IMR-90 (cell line): ENCODE measurements at regions not wholly inside any gene's neighbourhood (a gene's known extent, or its start where the extent isn't known, plus 50 kb on each side); places are given as distances from the start of the nearest gene placed in this dataset.

Source experiments
- ATAC-seq: fragments of 200-7000 bp; cut with Tn5 transposase; 2 replicates; pipeline ENCODE4 v1.9.1; 2020; ENCODE audit warnings: low read depth, mild to moderate bottlenecking, moderate library complexity
- BruUV-seq: library from RNA; stranded (reverse); fragments of 400-500 nt; replicated peaks from 2 replicates; lab custom pipeline; 2021; lab: Mats Ljungman, UMichigan
- CTCF ChIA-PET: fragments of 300-600 bp; formaldehyde crosslinking; extraction: SDS; loops from one replicate; lab custom pipeline; 2021; ENCODE audit warnings: antibody characterized with exemption; lab: Yijun Ruan, JAX
- POLR2A ChIA-PET: fragments of 300-600 bp; sonication (Branson Sonifier 250); formaldehyde crosslinking; loops from one replicate; lab custom pipeline; 2022; ENCODE audit warnings: antibody characterized with exemption; ENCODE audit not compliant: unreplicated experiment; lab: Charles Lee
- DNase-seq: peaks from one replicate; pipeline ENCODE4 v3.0.0; 2013
- H2AFZ ChIP-seq: replicated peaks from 2 replicates; pipeline ENCODE3; 2013; ENCODE audit warnings: low read length, mild to moderate bottlenecking; ENCODE audit not compliant: poor library complexity
- H2AK5ac ChIP-seq: 2 replicates; pipeline ENCODE4 v1.6.1; 2013; ENCODE audit warnings: low read depth, low read length, inconsistent platforms
- H2AK9ac ChIP-seq: replicated peaks from 2 replicates; pipeline ENCODE3; 2013; ENCODE audit warnings: mild to moderate bottlenecking, low read depth, low read length, moderate library complexity; ENCODE audit not compliant: poor library complexity
- H2BK120ac ChIP-seq: 2 replicates; pipeline ENCODE4 v1.6.1; 2013; ENCODE audit warnings: low read depth, low read length, inconsistent platforms
- H2BK15ac ChIP-seq: 3 replicates; pipeline ENCODE4 v1.6.1; 2013; ENCODE audit warnings: low read depth, low read length, inconsistent platforms
- H2BK20ac ChIP-seq: 2 replicates; pipeline ENCODE4 v1.6.1; 2013; ENCODE audit warnings: low read depth, mild to moderate bottlenecking, inconsistent platforms, low read length, moderate library complexity
- H2BK5ac ChIP-seq: 2 replicates; pipeline ENCODE4 v1.6.1; 2013; ENCODE audit warnings: mild to moderate bottlenecking, low read depth, low read length, inconsistent platforms; ENCODE audit not compliant: poor library complexity, severe bottlenecking
- H3K14ac ChIP-seq: replicated peaks from 2 replicates; pipeline ENCODE4 v1.6.1; 2013; ENCODE audit warnings: low read depth, low read length, inconsistent platforms
- H3K18ac ChIP-seq: 2 replicates; pipeline ENCODE4 v1.6.1; 2013; ENCODE audit warnings: low read depth, low read length, control low read depth
- H3K23ac ChIP-seq: 2 replicates; pipeline ENCODE4 v1.6.1; 2013; ENCODE audit warnings: low read depth, low read length, inconsistent platforms
- H3K27ac ChIP-seq: 2 replicates; pipeline ENCODE4 v1.5.1; 2013; ENCODE audit warnings: mild to moderate bottlenecking, control low read depth, low read length; ENCODE audit not compliant: insufficient read depth
- H3K27me3 ChIP-seq: 2 replicates; pipeline ENCODE4 v1.6.1; 2013; ENCODE audit warnings: low read length; ENCODE audit not compliant: control insufficient read depth, insufficient read depth
- H3K36me3 ChIP-seq: 2 replicates; pipeline ENCODE4 v1.6.1; 2013; ENCODE audit warnings: low read length, mixed read lengths; ENCODE audit not compliant: control insufficient read depth, insufficient read depth
- H3K4ac ChIP-seq: 2 replicates; pipeline ENCODE4 v1.6.1; 2013; ENCODE audit warnings: low read depth, low read length, inconsistent platforms
- H3K4me1 ChIP-seq: 2 replicates; pipeline ENCODE4 v1.6.1; 2013; ENCODE audit warnings: low read length, mixed read lengths; ENCODE audit not compliant: control insufficient read depth, insufficient read depth
- H3K4me2 ChIP-seq: 2 replicates; pipeline ENCODE4 v1.6.1; 2013; ENCODE audit warnings: low read depth, mild to moderate bottlenecking, control low read depth, low read length, moderate library complexity
- H3K4me3 ChIP-seq: 2 replicates; pipeline ENCODE4 v1.5.1; 2013; ENCODE audit warnings: low read depth, mild to moderate bottlenecking, control low read depth, low read length, moderate library complexity; ENCODE audit not compliant: insufficient read depth
- H3K56ac ChIP-seq: 2 replicates; pipeline ENCODE4 v1.6.1; 2013; ENCODE audit warnings: low read length, inconsistent platforms; ENCODE audit not compliant: insufficient read depth; ENCODE audit errors: extremely low read depth
- H3K79me1 ChIP-seq, 2 experiments: 2 replicates each; pipeline ENCODE4 v1.6.1; 2013; ENCODE audit warnings: low read length in 2 of 2, inconsistent platforms in 1 of 2, low read depth in 1 of 2
- H3K9ac ChIP-seq: 2 replicates; pipeline ENCODE4 v1.6.1; 2013; ENCODE audit warnings: low read depth, low read length, control low read depth
- H3K9me1 ChIP-seq: 2 replicates; pipeline ENCODE4 v1.6.1; 2013; ENCODE audit warnings: low read length, inconsistent platforms; ENCODE audit not compliant: insufficient read depth
- H3K9me3 ChIP-seq: 2 replicates; pipeline ENCODE4 v1.6.1; 2013; ENCODE audit warnings: low read length; ENCODE audit not compliant: control insufficient read depth, insufficient read depth
- H4K20me1 ChIP-seq: 2 replicates; pipeline ENCODE4 v1.6.1; 2013; ENCODE audit warnings: low read length, inconsistent platforms; ENCODE audit not compliant: insufficient read depth
- H4K5ac ChIP-seq: 2 replicates; pipeline ENCODE4 v1.6.1; 2013; ENCODE audit warnings: mild to moderate bottlenecking, low read depth, low read length, control low read depth
- H4K8ac ChIP-seq, 2 experiments: 2 replicates each; pipeline ENCODE4 v1.6.1; 2013; ENCODE audit warnings: low read depth in 2 of 2, low read length in 2 of 2, control low read depth in 1 of 2, inconsistent platforms in 1 of 2
- H4K91ac ChIP-seq: 2 replicates; pipeline ENCODE4 v1.6.1; 2013; ENCODE audit warnings: low read depth, low read length, inconsistent platforms; ENCODE audit not compliant: insufficient read depth
- CEBPB ChIP-seq: IDR thresholded peaks from 2 replicates; pipeline ENCODE4 v1.6.1; 2012; ENCODE audit warnings: low read depth, low read length, improper control_type of control experiment
- CHD1 ChIP-seq: IDR thresholded peaks from 2 replicates; pipeline ENCODE4 v1.6.1; 2012; ENCODE audit warnings: low read depth, low read length, improper control_type of control experiment
- FOS ChIP-seq: fragments of 150-350 bp; IDR thresholded peaks from 2 replicates; pipeline ENCODE4 v1.6.1; 2016; ENCODE audit warnings: low read depth, low read length
- MAFK ChIP-seq: IDR thresholded peaks from 2 replicates; pipeline ENCODE4 v1.6.1; 2012; ENCODE audit warnings: low read depth, low read length, improper control_type of control experiment
- MXI1 ChIP-seq: IDR thresholded peaks from 2 replicates; pipeline ENCODE4 v1.6.1; 2012; ENCODE audit warnings: low read depth, mild to moderate bottlenecking, low read length, moderate library complexity, borderline replicate concordance
- RCOR1 ChIP-seq: IDR thresholded peaks from 2 replicates; pipeline ENCODE4 v1.6.1; 2012; ENCODE audit warnings: mild to moderate bottlenecking, low read length, improper control_type of control experiment; ENCODE audit not compliant: insufficient replicate concordance
- RFX5 ChIP-seq: IDR thresholded peaks from 2 replicates; pipeline ENCODE4 v1.8.0; 2012; ENCODE audit warnings: low read depth, mild to moderate bottlenecking, low read length, moderate library complexity
- WGBS, 2 experiments: methylation state at CpG; one replicate each; pipeline versions ENCODE4 v1.1.5 to v1.1.7; 2013; ENCODE audit warnings: missing lambda C conversion rate in 2 of 2; ENCODE audit not compliant: insufficient read length in 1 of 2; ENCODE audit errors: extremely low coverage in 2 of 2; 5-methylcytosine and 5-hydroxymethylcytosine counted together
- dilution Hi-C: fragments of 300-500 bp; cut with HindIII; formaldehyde crosslinking; loops from one replicate; pipeline ENCODE4 v1.14.3; 2018; ENCODE audit warnings: low sequenced_read_pairs; ENCODE audit not compliant: unreplicated experiment
- in situ Hi-C: fragments of 300-500 bp; cut with MboI; formaldehyde crosslinking; loops from 3 replicates; pipeline ENCODE4 v1.14.3; 2019; ENCODE audit warnings: low sequenced_read_pairs, inconsistent platforms, mixed read lengths
- intact Hi-C: fragments of 100-400 bp; cut with micrococcal nuclease; formaldehyde crosslinking; loops from 2 replicates; pipeline ENCODE4 v1.10.0; 2022
- TF ChIP-seq, protein P1 (sequence below): fragments of 150-350 bp; IDR thresholded peaks from 2 replicates; pipeline ENCODE4 v1.6.1; 2016; ENCODE audit warnings: low read depth, mild to moderate bottlenecking, low read length, moderate library complexity, borderline replicate concordance
- TF ChIP-seq, protein P2 (sequence below): conservative IDR thresholded peaks from 2 replicates; pipeline ENCODE4 v1.5.1; 2012; ENCODE audit warnings: mild to moderate bottlenecking, low read depth, low read length, improper control_type of control experiment
- TF ChIP-seq, protein P3 (sequence below): fragments of 150-350 bp; IDR thresholded peaks from 2 replicates; pipeline ENCODE4 v1.6.1; 2017; ENCODE audit warnings: mild to moderate bottlenecking, antibody characterized with exemption, low read length, low read depth

DNA sequence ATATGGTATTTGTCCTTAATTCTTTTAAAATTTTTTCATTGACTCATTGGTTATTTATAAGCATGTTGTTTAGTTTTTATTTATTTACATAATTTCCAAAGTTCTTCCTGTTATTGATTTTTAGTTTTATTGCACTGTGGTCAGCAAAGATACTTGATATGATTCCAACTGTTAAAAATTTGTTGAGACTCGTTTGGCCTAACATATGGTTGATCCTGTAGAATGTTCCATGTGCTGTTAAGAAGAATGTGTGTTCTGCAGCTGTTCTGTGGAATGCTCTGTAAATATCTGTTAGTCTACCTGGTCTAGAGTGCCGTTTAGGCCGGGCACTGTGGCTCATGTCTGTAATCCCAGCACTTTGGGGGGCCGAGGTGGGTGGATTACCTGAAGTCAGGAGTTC is 197.7 kb downstream of the CD109 start:
- Histone ChIP-seq H2BK5ac (no peak overlapping the region), H3K9ac (no peak overlapping the region), H3K4me1 (no peaks in the 10 kb centered on the region), H3K4me3 (no peak overlapping the region), H4K5ac (no peak overlapping the region), H4K91ac (no peak overlapping the region), H2BK15ac (no peak overlapping the region), H3K9me3 (peaks cover 5% of the 10 kb centered on the region), H3K56ac (no peak overlapping the region), H3K4ac (no peak overlapping the region), H3K27me3 (no peaks in the 10 kb centered on the region), H3K9me1 (no peaks in the 10 kb centered on the region), H2BK120ac (no peak overlapping the region), H3K4me2 (no peak overlapping the region), H2AK5ac (no peak overlapping the region), H3K79me1 (no peaks in the 10 kb centered on the region), H2BK20ac (no peak overlapping the region), H4K20me1 (no peaks in the 10 kb centered on the region), H2AFZ (no peak overlapping the region), H4K8ac (no peak overlapping the region), H3K36me3 (no peaks in the 10 kb centered on the region), H3K14ac (no peak overlapping the region), H3K27ac (no peak overlapping the region), H3K23ac (no peak overlapping the region), H3K18ac (no peak overlapping the region), H2AK9ac (no peak overlapping the region)
- ATAC-seq (no peak), DNase-seq (no peak)
- CTCF ChIA-PET, result no interaction called here
- TF ChIP-seq FOS (no peak), RFX5 (no peak), CEBPB (no peak), RCOR1 (no peak), CHD1 (no peak), MAFK (no peak), MXI1 (no peak)
- TF ChIP-seq, protein P1, sequence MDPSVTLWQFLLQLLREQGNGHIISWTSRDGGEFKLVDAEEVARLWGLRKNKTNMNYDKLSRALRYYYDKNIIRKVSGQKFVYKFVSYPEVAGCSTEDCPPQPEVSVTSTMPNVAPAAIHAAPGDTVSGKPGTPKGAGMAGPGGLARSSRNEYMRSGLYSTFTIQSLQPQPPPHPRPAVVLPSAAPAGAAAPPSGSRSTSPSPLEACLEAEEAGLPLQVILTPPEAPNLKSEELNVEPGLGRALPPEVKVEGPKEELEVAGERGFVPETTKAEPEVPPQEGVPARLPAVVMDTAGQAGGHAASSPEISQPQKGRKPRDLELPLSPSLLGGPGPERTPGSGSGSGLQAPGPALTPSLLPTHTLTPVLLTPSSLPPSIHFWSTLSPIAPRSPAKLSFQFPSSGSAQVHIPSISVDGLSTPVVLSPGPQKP, result no peak
- TF ChIP-seq, protein P2, sequence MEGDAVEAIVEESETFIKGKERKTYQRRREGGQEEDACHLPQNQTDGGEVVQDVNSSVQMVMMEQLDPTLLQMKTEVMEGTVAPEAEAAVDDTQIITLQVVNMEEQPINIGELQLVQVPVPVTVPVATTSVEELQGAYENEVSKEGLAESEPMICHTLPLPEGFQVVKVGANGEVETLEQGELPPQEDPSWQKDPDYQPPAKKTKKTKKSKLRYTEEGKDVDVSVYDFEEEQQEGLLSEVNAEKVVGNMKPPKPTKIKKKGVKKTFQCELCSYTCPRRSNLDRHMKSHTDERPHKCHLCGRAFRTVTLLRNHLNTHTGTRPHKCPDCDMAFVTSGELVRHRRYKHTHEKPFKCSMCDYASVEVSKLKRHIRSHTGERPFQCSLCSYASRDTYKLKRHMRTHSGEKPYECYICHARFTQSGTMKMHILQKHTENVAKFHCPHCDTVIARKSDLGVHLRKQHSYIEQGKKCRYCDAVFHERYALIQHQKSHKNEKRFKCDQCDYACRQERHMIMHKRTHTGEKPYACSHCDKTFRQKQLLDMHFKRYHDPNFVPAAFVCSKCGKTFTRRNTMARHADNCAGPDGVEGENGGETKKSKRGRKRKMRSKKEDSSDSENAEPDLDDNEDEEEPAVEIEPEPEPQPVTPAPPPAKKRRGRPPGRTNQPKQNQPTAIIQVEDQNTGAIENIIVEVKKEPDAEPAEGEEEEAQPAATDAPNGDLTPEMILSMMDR, result no peak
- TF ChIP-seq, protein P3, sequence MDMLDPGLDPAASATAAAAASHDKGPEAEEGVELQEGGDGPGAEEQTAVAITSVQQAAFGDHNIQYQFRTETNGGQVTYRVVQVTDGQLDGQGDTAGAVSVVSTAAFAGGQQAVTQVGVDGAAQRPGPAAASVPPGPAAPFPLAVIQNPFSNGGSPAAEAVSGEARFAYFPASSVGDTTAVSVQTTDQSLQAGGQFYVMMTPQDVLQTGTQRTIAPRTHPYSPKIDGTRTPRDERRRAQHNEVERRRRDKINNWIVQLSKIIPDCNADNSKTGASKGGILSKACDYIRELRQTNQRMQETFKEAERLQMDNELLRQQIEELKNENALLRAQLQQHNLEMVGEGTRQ, result no peak
- 60% methylated on average over 1 of the region's 4 CpGs; no CpG with 5 or more reads in 1 of the 2 experiments for WGBS, 2 experiments
- intact Hi-C loops, result no loop called here
- POLR2A ChIA-PET, result no interaction called here
- dilution Hi-C loops, result no loop called here
- BruUV-seq, result no TSS peak
- in situ Hi-C loops, result no loop called here
